Glomerular visceral epithelial cell (primary cell): ENCODE measurements at regions not wholly inside any gene's neighbourhood (a gene's known extent, or its start where the extent isn't known, plus 50 kb on each side); places are given as distances from the start of the nearest gene placed in this dataset.

Experiments used
- DNase-seq: peaks from one replicate; pipeline ENCODE4 v3.0.0-alpha.2; 2016; ENCODE audit errors: extremely low spot score

GRCh38 chr16:35497399-35497798, 2038.0 kb downstream of the TP53TG3F start:
- no peak for DNase-seq

- DNase-seq = no peak
Observed at GRCh38 chr16:35506018-35506897, 2046.8 kb downstream of the TP53TG3F start.

- no peak for DNase-seq
Observed at GRCh38 chr16:35506898-35507194, 2047.4 kb downstream of the TP53TG3F start.

DNA sequence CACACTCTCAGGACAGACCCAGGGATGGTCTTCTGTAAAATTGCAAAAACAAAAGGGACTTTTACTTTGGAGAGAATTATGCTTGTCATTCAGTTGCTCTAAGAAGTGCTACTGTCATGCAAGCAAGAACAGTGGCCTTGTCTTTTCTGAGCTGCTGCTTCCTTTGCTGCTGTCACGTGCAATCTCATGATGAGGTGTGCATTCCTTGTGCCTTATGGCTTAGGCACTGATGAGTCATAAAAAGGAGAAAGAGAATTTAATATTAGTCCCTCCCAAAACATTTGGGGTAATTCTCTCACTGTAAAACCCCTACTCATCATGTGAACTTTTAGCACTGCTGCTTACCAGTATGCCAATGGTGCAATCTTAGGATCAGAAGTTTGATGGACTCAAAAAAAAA, 2051.3 kb downstream of the TP53TG3F start:
- no peak for DNase-seq

DNA sequence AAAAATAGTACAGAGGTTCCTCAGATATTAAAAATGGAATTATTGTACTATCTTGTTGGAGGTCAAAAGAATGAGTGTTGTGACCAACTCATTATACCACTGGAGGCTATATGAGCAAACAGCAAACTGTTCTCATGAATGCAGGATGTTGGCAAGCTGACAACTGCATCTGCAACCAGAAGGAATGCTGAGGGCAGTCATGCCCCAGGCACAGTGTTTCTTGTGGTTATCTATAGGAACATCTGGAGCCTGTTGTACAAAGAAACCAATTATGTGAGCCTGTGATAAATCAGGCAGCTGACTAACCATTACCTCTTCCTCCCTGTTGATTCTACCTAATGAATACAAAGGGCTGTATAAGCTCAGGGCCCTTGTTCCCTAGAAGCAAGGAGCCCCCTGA, 2057.1 kb downstream of the TP53TG3F start:
- no peak for DNase-seq

GRCh38 chr16:35516971-35517370, 2057.6 kb downstream of the TP53TG3F start:
- DNase-seq = no peak

DNA sequence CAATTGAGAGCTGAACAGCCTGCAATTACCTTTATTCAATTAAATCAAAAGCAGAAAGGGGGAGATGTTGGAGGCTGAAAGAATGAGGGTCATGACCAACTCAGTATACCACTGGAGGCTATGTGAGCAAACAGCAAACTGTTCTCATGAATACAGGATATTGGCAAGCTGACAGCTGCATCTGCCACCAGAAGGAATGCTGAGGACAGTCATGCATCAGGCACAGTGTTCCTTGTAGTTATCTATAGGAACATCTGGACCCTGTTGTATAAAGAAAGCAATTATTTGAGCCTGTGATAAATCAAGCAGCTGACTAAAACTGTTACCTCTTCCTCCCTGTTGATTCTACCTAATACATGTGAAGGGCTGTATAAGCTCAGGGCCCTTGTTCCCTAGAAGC, 2064.6 kb downstream of the TP53TG3F start:
- DNase-seq = no peak

DNA sequence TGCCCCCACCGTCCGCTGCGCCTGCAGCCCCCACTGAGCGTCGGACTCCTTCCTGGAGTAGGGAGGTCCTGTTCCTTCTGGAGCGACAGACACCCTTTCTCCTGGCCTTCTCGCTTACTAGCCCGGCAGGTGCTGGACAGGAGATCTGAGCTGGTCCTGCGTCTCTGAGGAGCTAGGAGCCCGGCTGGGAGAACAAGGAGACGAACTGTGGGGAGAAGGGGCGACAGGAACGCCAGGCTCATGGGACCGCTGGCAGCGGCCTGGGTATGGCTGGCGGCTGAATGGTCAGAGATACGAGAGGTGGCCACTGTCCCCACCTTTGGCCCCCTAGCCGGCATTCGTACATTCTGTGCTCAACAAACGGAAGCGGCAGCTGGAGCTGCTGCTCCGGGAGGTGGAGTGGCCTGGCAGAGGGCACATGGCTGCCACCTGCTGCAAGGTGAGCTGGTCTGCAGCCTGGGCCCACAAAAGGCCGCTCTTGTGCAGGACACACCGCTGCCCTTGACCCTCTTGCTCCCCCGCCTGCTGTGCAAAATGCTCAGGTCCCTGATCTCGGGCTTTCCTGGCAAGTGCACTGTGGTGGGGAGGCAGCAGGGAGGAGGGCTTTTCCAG, 2066.7 kb downstream of the TP53TG3F start:
- DNase-seq = no peak

DNA sequence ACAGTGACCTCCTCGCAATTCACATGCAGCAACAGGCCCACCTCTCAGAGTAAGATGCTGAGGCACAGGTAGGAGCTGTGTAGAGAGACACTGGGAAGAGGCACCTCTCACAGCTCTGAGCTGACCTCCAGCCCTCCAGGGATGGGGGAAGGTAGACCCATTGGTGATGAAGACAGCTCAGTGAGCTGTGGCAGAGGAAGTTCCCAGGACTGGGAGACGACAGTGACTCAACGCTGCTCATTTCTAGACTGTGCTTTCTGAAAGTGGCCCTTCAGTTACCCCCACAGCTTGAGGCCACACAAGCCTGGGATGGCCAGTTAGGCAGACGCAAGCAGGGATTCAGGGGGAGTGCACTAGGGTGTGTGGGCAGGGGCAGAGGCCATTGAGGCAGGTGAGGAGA, 2073.2 kb downstream of the TP53TG3F start:
- DNase-seq = no peak

GRCh38 chr16:35533683-35534082, 2074.3 kb downstream of the TP53TG3F start:
- DNase-seq = no peak

DNA sequence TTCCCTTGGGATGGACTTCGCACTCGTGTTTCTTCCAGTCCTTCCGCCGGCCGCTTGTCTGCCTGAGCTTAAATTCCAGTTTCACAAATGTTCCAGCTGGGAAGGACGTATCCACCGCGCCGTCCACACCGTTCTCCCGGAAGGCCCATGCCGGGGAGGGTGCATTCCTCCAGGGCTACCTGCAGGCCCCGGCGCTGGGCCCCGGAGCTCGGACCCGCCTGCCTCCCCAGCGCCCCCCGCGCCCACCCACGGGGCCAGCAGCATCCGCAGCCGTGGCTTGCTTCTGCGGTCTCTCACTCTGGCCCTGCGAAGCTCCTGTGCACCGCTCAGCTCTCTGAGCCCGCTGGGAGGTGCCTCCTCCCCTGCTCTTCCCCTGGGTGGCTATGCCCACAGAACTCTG, 2084.1 kb downstream of the TP53TG3F start:
- no peak for DNase-seq

DNA sequence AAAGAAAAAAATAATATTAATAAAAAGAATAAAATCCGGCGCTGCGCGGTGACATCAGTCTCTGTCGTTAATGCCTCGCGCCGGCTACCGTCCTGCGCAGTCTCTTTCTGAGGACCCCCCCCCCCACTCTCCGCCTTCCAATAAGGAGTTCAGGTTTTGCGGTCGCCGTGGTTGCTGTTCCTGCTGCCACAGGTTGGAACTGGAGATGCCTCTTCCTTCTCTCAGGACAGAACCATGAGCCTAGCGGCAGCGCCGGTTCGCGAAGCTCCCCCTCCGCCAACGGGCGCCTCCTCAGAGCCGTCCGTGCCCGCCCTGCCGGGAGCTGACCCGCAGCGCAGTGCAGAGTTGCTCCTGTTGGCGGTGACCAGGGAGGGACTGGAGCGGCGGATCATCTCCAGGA, 2093.4 kb downstream of the TP53TG3F start:
- no peak for DNase-seq

- DNase-seq = no peak
Observed at GRCh38 chr16:35557731-35558130, 2098.3 kb downstream of the TP53TG3F start.

- no peak for DNase-seq
Observed at GRCh38 chr16:35559911-35560636, 2100.7 kb downstream of the TP53TG3F start.

GRCh38 chr16:35560637-35560984, 2101.2 kb downstream of the TP53TG3F start:
- no peak for DNase-seq

DNA sequence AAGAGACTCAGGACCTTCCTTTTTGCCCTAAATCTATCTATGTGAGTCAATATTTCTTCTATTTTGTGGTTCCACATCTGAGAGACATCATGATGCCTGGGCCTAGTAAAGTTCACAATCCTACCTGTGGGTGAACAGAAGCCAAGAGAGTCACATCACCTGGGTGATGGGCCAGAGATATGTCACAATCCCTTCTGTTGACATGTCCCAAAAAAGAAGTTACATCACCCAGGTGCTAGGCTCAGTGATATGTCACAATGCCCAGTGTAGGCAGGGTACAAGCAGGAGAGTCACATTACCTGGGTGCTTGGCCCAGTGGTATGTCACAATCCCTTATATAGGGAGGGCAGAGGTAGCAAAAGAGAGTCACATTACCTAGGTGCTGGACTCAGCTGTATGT, 2101.9 kb downstream of the TP53TG3F start:
- no peak for DNase-seq

- DNase-seq = no peak
Observed at GRCh38 chr16:35562471-35562870, 2103.1 kb downstream of the TP53TG3F start.

DNA sequence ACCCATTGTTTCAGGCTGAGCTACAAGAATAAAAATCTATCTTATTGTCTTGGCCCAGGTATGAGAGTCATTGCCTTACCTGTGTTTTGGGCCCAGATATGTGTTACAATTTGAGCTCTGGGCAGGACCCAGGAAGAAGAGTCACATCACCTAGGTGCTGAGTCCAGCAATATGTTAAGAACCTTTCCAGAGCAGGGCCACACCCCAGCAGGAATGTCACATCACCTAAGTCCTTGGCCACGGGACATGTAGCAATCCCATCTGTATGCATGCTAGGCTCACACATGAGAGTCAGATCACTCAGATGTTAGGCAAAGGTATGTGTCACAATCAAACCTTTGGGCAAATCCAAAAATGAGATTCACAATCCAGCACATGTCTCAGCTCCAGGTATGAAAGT, 2103.5 kb downstream of the TP53TG3F start:
- DNase-seq = no peak

DNA sequence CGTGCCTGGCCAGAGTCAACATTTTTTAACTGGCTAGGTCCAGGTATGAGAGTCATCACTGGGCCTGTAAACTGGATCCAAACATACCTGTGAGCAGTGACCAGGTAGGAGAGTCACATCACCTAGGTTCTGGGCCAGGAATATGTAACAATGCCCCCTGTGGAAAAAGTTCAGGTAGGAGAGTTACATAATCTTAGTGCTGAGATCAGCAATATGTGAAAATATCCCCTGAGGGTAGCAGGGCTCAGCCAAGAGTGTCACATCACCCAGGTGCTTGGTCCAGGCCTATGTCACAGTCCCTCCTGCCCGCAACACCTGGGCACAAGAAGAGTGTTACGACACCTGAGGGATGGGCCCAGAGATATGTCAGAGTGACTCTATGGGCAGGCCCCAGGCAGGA, 2104.7 kb downstream of the TP53TG3F start:
- DNase-seq = no peak

GRCh38 chr16:35564889-35565288, 2105.5 kb downstream of the TP53TG3F start:
- no peak for DNase-seq

- no peak for DNase-seq
Observed at GRCh38 chr16:35565626-35566025, 2106.2 kb downstream of the TP53TG3F start.

DNA sequence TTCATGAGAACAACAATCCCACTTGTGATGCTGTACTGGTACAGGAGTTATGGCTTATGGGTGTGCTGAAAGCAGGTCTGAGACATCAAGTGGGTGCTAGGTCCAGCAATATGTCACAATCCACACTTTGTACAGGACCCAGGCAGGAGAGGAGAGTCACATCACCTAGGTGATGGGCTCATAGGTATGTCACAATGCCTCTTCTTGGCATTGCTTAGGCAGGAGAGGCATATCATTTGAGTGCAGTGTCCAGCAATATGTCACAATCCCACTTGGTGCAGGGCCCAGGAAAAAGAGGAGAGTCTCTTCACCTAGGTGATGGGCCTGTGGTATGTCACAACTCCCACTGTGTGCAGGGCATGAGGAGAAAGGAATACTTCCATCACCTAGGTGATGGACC, 2110.0 kb downstream of the TP53TG3F start:
- no peak for DNase-seq

GRCh38 chr16:35570946-35571345, 2111.5 kb downstream of the TP53TG3F start:
- DNase-seq = no peak
